ENCODE measurements at regions not wholly inside any gene's neighbourhood (a gene's known extent, or its start where the extent isn't known, plus 50 kb on each side); places are given as distances from the start of the nearest gene placed in this dataset.
A peak's percentile ranks its signal among the peaks of the same experiment; 100 is the strongest.

DNA sequence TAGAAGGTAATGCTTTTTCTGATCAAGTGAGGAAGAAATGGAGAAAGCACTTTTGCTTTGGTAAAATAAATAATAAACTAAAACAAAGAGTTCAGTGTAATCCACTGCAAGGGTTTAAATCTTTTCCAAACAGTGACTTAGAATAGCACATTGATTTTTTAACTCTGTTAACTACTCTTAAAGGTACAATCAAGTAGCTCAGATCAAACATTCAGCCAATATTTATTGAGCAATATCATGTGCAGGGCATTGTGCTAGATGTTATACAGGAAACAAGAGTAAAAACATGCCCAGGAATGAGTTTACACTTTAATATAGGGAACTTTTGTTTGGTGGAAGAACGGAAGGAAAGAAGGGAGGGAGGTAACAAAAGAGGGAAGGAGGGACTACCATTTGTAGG, 479.8 kb downstream of the KLHL13 start:
- TF ChIP-seq POLR2A (IDR thresholded peaks at IDR 0.05) (no peak), EP300 (IDR thresholded peaks at IDR 0.05) (no peak)
- TF ChIP-seq, protein P1, sequence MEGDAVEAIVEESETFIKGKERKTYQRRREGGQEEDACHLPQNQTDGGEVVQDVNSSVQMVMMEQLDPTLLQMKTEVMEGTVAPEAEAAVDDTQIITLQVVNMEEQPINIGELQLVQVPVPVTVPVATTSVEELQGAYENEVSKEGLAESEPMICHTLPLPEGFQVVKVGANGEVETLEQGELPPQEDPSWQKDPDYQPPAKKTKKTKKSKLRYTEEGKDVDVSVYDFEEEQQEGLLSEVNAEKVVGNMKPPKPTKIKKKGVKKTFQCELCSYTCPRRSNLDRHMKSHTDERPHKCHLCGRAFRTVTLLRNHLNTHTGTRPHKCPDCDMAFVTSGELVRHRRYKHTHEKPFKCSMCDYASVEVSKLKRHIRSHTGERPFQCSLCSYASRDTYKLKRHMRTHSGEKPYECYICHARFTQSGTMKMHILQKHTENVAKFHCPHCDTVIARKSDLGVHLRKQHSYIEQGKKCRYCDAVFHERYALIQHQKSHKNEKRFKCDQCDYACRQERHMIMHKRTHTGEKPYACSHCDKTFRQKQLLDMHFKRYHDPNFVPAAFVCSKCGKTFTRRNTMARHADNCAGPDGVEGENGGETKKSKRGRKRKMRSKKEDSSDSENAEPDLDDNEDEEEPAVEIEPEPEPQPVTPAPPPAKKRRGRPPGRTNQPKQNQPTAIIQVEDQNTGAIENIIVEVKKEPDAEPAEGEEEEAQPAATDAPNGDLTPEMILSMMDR (IDR thresholded peaks at IDR 0.05) = no peak
- Histone ChIP-seq H3K36me3 (no peaks in the 10 kb centered on the region), H3K27ac (peak overlapping the region in 1 of 4 donors; percentile 6), H3K4me3 (no peak overlapping the region), H3K27me3 (no peaks in the 10 kb centered on the region), H3K4me1 (no peaks in the 10 kb centered on the region), H3K9me3 (no peaks in the 10 kb centered on the region)
- DNase-seq (ENCODE audit: low spot score in 2 of 2) = no peak
- 19 to 32% methylated on average over 1 of the region's 1 CpG for WGBS, 2 donors

DNA sequence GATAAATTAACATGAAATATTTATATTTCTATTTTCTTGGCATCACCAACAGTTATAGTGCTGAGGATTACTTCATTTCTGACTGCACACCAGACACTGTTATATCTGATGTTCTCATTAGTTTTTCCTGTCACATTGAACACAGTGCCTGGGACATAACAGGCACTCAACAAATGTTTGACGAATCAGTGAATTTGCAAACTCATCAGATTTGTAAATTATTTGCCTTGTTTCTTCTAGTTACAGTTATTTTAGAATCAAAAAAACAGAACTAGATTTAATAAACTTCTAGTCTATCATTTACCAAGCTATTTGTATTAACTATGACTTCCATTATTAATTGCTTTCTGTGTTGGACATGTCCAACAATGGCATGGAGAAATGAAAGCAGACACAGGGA, 483.3 kb downstream of the KLHL13 start:
- WGBS, 2 donors = 62 to 71% methylated on average over 1 of the region's 1 CpG
- Histone ChIP-seq H3K4me3 (no peak overlapping the region), H3K27ac (no peak overlapping the region), H3K27me3 (no peaks in the 10 kb centered on the region), H3K36me3 (no peaks in the 10 kb centered on the region), H3K4me1 (no peaks in the 10 kb centered on the region), H3K9me3 (no peaks in the 10 kb centered on the region)
- TF ChIP-seq, protein P1 (IDR thresholded peaks at IDR 0.05) = no peak
- no peak for TF ChIP-seq POLR2A (IDR thresholded peaks at IDR 0.05)
- no peak for TF ChIP-seq EP300 (IDR thresholded peaks at IDR 0.05)
- DNase-seq (ENCODE audit: low spot score in 2 of 2) = no peak

- DNase-seq (ENCODE audit: low spot score in 2 of 2) = no peak
- Histone ChIP-seq H3K4me3 (no peak overlapping the region), H3K36me3 (no peaks in the 10 kb centered on the region), H3K4me1 (no peaks in the 10 kb centered on the region), H3K9me3 (no peaks in the 10 kb centered on the region), H3K27me3 (no peaks in the 10 kb centered on the region), H3K27ac (no peak overlapping the region)
- 72 to 95% methylated on average over 3 of the region's 3 CpGs for WGBS, 2 donors
- TF ChIP-seq EP300 (IDR thresholded peaks at IDR 0.05) (no peak), POLR2A (IDR thresholded peaks at IDR 0.05) (no peak)
- TF ChIP-seq, protein P1 (IDR thresholded peaks at IDR 0.05) = no peak
These were observed 488.2 kb downstream of the KLHL13 start for GRCh38 chrX:117628381-117628780.

GRCh38 chrX:117610806-117611205, 505.8 kb downstream of the KLHL13 start:
- TF ChIP-seq, protein P1 (IDR thresholded peaks at IDR 0.05) = no peak
- TF ChIP-seq EP300 (IDR thresholded peaks at IDR 0.05) = no peak
- no peak for TF ChIP-seq POLR2A (IDR thresholded peaks at IDR 0.05)
- H3K27me3 ChIP-seq = no peaks in the 10 kb centered on the region
- H3K4me3 ChIP-seq = no peak overlapping the region
- no peaks in the 10 kb centered on the region for H3K4me1 ChIP-seq
- H3K27ac ChIP-seq = no peak overlapping the region
- no peaks in the 10 kb centered on the region for H3K36me3 ChIP-seq
- no peaks in the 10 kb centered on the region for H3K9me3 ChIP-seq
- 46 to 63% methylated on average over 3 of the region's 3 CpGs for WGBS, 2 donors
- DNase-seq (ENCODE audit: low spot score in 2 of 2) = no peak

GRCh38 chrX:117610049-117610448, 506.6 kb downstream of the KLHL13 start:
- no peak for DNase-seq (ENCODE audit: low spot score in 2 of 2)
- H3K4me3 ChIP-seq = no peak overlapping the region

More at GRCh38 chrX:117610049-117610448, 506.6 kb downstream of the KLHL13 start:
- TF ChIP-seq EP300 (IDR thresholded peaks at IDR 0.05) (no peak), POLR2A (IDR thresholded peaks at IDR 0.05) (no peak)
- TF ChIP-seq, protein P1 (IDR thresholded peaks at IDR 0.05) = no peak
- Histone ChIP-seq H3K27ac (no peak overlapping the region), H3K27me3 (no peaks in the 10 kb centered on the region), H3K4me1 (no peaks in the 10 kb centered on the region), H3K36me3 (no peaks in the 10 kb centered on the region), H3K9me3 (peaks cover 0 to 3% (median 0%) of the 10 kb centered on the region in 4 donors)
- 52 to 62% methylated on average over 3 of the region's 3 CpGs for WGBS, 2 donors
